Epithelial cell of proximal tubule (primary cell): ENCODE measurements at regions not wholly inside any gene's neighbourhood (a gene's known extent, or its start where the extent isn't known, plus 50 kb on each side); places are given as distances from the start of the nearest gene placed in this dataset.

Experiments used
- DNase-seq: peaks from one replicate; pipeline ENCODE4 v3.0.0-alpha.2; 2011; ENCODE audit warnings: low read depth
- H3K4me3 ChIP-seq: 2 replicates; pipeline ENCODE4 v1.5.1; 2011; ENCODE audit warnings: low read depth, mild to moderate bottlenecking, low read length
- TF ChIP-seq, protein P1 (sequence below): conservative IDR thresholded peaks from 2 replicates; pipeline ENCODE4 v1.5.1; 2012; ENCODE audit warnings: low read depth, mild to moderate bottlenecking, low read length

DNA sequence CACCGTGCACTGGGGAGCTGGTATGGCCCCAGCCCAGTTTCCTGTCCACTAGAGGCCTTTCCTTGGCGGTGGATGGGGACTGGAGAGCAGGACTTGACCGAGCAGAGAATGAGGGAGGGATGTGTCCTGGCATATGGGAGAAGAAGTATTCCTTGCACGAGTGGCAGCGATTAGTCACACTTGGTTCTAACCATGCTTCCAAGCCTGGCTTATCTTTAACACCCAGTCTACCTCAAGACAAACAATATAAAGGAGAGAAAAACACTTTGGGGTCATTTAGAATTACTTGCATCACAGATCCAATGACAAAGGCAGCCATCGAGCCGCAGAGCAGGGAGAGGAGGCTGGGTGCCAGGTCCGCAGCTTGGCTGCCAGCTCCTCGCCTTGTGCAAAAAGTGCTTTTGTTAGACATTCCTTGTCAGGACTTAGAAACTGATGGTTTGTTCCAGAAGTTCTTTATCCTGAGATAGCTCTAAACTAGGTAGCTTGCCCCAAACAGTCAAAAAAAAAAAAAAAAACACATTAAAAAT is 214.9 kb upstream of the GMDS start:
- peak; percentile 66 for DNase-seq
- H3K4me3 ChIP-seq: no peak overlapping the region
- TF ChIP-seq, protein P1, sequence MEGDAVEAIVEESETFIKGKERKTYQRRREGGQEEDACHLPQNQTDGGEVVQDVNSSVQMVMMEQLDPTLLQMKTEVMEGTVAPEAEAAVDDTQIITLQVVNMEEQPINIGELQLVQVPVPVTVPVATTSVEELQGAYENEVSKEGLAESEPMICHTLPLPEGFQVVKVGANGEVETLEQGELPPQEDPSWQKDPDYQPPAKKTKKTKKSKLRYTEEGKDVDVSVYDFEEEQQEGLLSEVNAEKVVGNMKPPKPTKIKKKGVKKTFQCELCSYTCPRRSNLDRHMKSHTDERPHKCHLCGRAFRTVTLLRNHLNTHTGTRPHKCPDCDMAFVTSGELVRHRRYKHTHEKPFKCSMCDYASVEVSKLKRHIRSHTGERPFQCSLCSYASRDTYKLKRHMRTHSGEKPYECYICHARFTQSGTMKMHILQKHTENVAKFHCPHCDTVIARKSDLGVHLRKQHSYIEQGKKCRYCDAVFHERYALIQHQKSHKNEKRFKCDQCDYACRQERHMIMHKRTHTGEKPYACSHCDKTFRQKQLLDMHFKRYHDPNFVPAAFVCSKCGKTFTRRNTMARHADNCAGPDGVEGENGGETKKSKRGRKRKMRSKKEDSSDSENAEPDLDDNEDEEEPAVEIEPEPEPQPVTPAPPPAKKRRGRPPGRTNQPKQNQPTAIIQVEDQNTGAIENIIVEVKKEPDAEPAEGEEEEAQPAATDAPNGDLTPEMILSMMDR: no peak

DNA sequence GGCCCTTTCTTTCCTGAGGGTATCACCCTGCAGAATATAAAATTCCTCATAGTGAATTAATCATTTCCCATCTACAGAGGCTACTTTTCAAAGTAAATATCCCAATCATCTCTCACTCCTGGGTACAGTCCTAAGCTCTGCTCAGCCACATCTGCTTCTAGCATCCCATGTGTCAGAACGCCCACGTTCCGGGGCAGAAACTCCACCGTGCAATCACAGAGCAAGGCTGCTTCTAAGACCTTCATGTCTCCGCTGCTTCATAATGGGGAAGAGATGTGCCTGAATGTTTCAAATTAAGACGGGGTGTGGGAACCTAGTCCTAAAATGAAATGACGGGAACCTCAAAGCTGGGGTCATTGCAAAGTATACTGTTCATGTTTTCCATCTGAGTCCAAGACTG is 208.8 kb upstream of the GMDS start:
- no peak for DNase-seq
- TF ChIP-seq, protein P1: no peak
- no peak overlapping the region for H3K4me3 ChIP-seq

DNA sequence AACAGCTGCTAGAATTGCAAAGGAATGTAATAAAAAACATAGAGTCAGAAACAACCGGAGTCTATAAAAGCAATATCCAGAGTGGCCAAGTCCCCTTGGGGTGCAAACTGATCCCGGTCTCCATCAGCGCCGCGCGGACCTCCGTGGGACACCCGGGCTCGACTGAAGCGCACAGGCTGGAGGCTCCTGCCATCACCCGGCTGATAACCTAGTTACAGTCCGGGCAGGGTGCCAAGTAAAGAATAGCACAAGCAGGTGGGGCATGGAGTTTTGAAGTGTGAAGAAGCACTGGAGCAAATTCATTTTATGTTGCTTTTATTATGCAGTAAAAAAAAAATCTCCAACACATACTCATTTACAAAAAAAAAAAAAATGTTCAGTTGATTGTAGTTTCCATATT is 205.1 kb upstream of the GMDS start:
- TF ChIP-seq, protein P1: peak; percentile 17
- H3K4me3 ChIP-seq: no peak overlapping the region
- no peak for DNase-seq

DNA sequence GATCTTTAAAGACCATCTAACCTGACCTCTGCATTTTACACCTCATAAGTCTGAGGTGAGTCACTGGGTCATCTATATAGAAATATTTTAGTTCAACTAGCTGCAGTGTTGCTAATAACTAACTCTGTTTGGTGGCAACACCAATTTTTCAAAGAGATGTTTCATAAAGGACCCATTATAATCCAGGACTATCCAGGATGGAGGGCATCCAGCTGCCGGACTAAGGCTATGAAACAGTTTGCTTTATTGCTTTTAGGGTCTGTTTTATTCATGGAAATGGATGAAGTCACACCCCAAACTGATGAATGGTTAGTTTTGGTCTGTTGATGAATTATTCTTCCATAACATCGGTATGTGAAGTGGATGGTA is 204.2 kb upstream of the GMDS start:
- H3K4me3 ChIP-seq: no peak overlapping the region
- TF ChIP-seq, protein P1: no peak
- no peak for DNase-seq

DNA sequence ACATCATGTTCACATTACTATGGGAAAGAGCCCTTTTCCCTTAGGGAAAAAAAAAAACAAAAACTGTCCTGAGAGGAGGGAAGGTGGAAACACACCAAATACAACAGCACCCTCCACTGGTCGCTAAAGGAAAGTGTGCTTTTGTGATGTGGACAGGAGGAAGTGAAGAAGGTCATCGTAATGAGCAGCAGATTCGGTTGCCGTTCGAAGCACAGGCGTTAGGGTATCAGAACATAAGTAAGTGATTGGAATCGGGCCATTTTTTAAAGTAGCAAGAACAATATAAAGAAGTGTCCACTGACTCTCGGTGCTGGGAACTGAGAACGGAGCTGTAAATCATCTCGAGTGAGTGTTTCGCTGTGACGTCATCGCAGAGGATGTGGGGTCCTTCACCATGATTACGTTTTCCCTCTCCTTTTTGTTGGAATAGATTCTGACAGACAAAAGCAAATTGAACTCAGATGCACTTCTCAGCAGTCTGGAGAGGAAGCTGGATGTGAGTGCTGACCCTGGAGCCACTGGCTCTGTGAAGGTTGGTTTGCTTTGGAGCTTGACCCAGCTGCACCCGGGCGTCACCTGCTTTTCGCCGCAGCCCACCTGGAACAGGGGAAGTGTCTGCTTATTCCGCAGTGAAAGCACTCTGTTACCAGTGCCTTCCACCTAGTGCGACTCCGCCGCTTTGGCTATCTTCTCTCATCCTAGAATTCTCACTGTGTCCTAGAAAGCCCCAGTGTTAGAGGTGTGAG is 203.6 kb upstream of the GMDS start:
- no peak for DNase-seq
- TF ChIP-seq, protein P1: peak; percentile 92
- peak overlapping the region; percentile 35 for H3K4me3 ChIP-seq

DNA sequence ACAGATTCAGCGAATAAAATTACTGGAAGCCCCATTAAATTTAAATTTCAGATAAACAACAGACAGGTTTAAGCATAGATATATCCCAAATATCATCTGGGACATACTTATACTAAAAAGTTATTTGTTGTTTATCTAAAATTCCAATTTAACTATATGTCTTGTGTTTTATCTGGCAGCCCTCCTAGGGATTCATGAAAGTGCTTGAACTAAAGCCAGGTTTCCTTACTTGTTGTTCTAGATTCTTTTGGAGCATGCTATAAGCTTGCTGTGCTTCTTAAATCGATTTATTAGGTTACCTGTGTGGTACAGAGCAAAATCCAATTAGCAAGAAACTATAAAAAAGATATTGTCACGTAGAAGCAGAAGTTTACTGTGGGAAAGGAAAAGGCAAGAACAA is 202.5 kb upstream of the GMDS start:
- DNase-seq: no peak
- H3K4me3 ChIP-seq: no peak overlapping the region
- TF ChIP-seq, protein P1: no peak

DNA sequence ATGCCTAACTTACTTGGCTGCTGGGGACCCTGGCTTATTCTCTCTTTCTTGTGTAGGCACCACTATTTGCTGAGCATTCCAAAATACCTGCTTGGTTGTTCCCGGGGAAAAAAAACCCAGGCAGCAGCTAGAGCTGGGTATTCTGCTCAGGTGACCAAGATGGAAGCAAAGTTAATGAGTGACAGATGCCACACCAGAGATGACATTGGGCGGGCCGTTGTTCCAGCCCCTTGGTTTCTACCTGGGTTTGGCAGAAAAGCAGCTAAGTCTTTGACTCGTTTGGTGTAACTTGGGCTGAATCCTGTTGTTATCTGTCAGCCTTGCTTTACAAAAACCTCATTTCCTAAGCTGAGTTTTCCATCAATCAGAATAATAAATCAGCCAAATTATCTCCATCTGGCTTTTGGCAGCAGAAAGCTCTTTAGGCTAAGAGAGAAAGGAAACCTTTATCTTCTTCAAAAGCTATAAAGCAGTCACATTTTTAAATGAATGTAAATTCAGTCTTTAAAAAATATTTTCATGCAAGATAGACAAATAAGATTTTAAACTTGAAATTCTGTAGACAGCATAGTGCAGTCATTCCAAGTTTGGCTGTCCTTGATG is 202.0 kb upstream of the GMDS start:
- TF ChIP-seq, protein P1: no peak
- DNase-seq: no peak

More for the DNA sequence above, 202.0 kb upstream of the GMDS start:
- H3K4me3 ChIP-seq: no peak overlapping the region
